ENCODE measurements at regions not wholly inside any gene's neighbourhood (a gene's known extent, or its start where the extent isn't known, plus 50 kb on each side); places are given as distances from the start of the nearest gene placed in this dataset.

GRCh38 chr11:87861030-87861429 is 314.2 kb downstream of the RAB38 start:
- Histone ChIP-seq H3K36me3 (ENCODE audit: control insufficient read depth, insufficient read depth, low read length) (no peaks in the 10 kb centered on the region), H3K4me3 (ENCODE audit: low read depth, low read length) (no peak overlapping the region), H3K27me3 (ENCODE audit: control insufficient read depth, insufficient read depth, low read length) (no peaks in the 10 kb centered on the region)
- POLR2A ChIA-PET = interaction anchor here (0.5 kb wide), 1 partner anchor 16 kb away, joined by 6 read pairs; no protein-coding TSS in a partner anchor
- no peak for TF ChIP-seq CTCF (IDR thresholded peaks at IDR 0.05; ENCODE audit: insufficient read depth, low read depth, low read length)
- CTCF ChIA-PET = interaction anchor here (0.7 to 1.4 kb wide), 4 partner anchors 17 to 247 kb away, joined by 3 to 4 read pairs (median 3); no protein-coding TSS in a partner anchor
- no peak for DNase-seq (ENCODE audit: low read depth)

GRCh38 chr11:87859636-87860035 is 315.6 kb downstream of the RAB38 start:
- no peak for DNase-seq (ENCODE audit: low read depth)
- POLR2A ChIA-PET = no interaction called here
- CTCF ChIA-PET = interaction anchor here (1.3 to 1.4 kb wide), 2 partner anchors 11 to 19 kb away, joined by 4 to 5 read pairs; no protein-coding TSS in a partner anchor

DNA sequence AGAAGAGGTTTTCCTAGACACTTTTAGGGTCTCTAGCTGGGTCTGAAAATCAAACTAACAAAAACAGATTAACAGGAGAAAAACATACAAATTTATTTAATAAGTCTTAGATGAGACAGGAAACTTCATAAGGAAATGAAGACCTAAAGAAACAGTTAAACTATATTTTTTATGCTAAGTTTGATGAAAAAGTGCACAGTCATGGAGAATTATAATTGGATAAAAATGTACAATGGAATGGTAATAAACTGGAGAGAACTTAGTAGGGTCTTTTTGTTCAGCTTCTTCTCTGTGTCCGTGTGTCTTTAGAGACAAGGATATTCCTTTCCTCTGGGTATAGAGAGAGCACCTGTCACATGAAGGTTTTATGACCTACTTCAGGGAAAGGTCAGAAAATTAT is 323.4 kb downstream of the RAB38 start:
- no peak for TF ChIP-seq CTCF (IDR thresholded peaks at IDR 0.05; ENCODE audit: insufficient read depth, low read depth, low read length)
- ChIA-PET CTCF (interaction anchor here (1.2 kb wide), 1 partner anchor 26 kb away, joined by 4 read pairs; no protein-coding TSS in a partner anchor), POLR2A (no interaction called here)

More at GRCh38 chr11:87859636-87860035, 315.6 kb downstream of the RAB38 start:
- TF ChIP-seq CTCF (IDR thresholded peaks at IDR 0.05; ENCODE audit: insufficient read depth, low read depth, low read length) = no peak
- Histone ChIP-seq H3K4me3 (ENCODE audit: low read depth, low read length) (no peak overlapping the region), H3K36me3 (ENCODE audit: control insufficient read depth, insufficient read depth, low read length) (no peaks in the 10 kb centered on the region), H3K27me3 (ENCODE audit: control insufficient read depth, insufficient read depth, low read length) (no peaks in the 10 kb centered on the region)

GRCh38 chr11:87851234-87851633 is 324.0 kb downstream of the RAB38 start:
- Histone ChIP-seq H3K36me3 (ENCODE audit: control insufficient read depth, insufficient read depth, low read length) (no peaks in the 10 kb centered on the region), H3K4me3 (ENCODE audit: low read depth, low read length) (no peak overlapping the region), H3K27me3 (ENCODE audit: control insufficient read depth, insufficient read depth, low read length) (no peaks in the 10 kb centered on the region)
- peak; percentile 92 for DNase-seq (ENCODE audit: low read depth)
- CTCF ChIA-PET = interaction anchor here (1.2 kb wide), 1 partner anchor 27 kb away, joined by 4 read pairs; no protein-coding TSS in a partner anchor
- TF ChIP-seq CTCF (IDR thresholded peaks at IDR 0.05; ENCODE audit: insufficient read depth, low read depth, low read length) = no peak
- POLR2A ChIA-PET = no interaction called here

More for the DNA sequence above, 323.4 kb downstream of the RAB38 start:
- no peaks in the 10 kb centered on the region for H3K27me3 ChIP-seq (ENCODE audit: control insufficient read depth, insufficient read depth, low read length)
- no peaks in the 10 kb centered on the region for H3K36me3 ChIP-seq (ENCODE audit: control insufficient read depth, insufficient read depth, low read length)
- no peak for DNase-seq (ENCODE audit: low read depth)
- H3K4me3 ChIP-seq (ENCODE audit: low read depth, low read length) = no peak overlapping the region

GRCh38 chr11:87849216-87849615 is 326.0 kb downstream of the RAB38 start:
- DNase-seq (ENCODE audit: low read depth) = no peak
- TF ChIP-seq CTCF (IDR thresholded peaks at IDR 0.05; ENCODE audit: insufficient read depth, low read depth, low read length) = no peak
- POLR2A ChIA-PET = no interaction called here
- Histone ChIP-seq H3K4me3 (ENCODE audit: low read depth, low read length) (no peak overlapping the region), H3K27me3 (ENCODE audit: control insufficient read depth, insufficient read depth, low read length) (no peaks in the 10 kb centered on the region), H3K36me3 (ENCODE audit: control insufficient read depth, insufficient read depth, low read length) (no peaks in the 10 kb centered on the region)
- CTCF ChIA-PET = interaction anchor here (0.7 kb wide), 1 partner anchor 18 kb away, joined by 3 read pairs; no protein-coding TSS in a partner anchor
